Inflammatory macrophage treated with lipopolysaccharide for 4 hours (primary cell): ENCODE measurements at regions not wholly inside any gene's neighbourhood (a gene's known extent, or its start where the extent isn't known, plus 50 kb on each side); places are given as distances from the start of the nearest gene placed in this dataset.

Experiments
- DNase-seq: peaks from one replicate; pipeline ENCODE4 v3.0.0-alpha.2; 2020

DNA sequence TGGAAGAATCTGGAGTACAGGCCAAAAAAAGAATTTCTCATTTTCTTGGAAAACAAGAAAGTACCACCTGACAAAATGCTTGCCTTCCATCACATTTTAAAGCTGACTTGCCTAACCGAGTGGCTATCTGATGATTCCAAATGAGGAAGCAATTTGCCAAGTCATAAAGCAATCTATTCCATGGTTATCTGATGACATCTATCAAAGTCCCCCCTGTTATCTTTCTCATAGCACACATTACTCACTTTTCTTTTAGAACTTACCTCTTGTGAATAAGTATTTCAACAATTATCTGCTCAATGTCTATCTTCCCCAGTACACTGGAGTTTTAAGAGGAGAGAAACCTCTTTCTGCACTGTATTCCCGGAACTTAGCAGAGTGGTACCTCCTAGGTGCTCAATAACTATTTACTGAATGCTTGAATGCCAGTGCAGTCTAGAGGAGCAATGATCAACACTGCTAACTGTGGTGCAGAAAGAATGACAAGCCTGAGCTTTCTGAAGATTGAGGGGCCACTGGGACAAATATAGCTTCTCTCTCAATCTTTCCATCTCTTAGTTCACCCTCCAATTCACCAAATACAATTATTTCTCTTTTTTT is 186.3 kb upstream of the ATP11B start:
- no peak for DNase-seq

DNA sequence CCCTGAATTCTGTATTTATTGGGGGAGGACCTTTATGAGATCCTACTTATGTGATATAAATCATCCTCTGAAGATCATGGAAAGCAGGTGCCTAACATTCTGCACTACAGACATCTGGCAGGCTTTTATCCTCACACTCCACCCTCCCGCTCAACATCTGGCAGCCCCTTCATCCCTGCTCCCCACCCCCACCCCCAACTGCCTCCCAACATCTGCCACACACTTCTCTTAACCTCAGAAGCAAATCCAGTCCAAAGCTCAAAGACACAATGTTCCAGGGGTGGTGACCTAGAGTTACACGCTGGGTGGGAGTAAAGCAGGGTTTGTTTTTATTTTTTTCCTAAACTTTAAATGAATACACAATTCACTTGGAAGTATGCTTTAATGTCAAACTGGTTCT is 184.5 kb upstream of the ATP11B start:
- no peak for DNase-seq

DNA sequence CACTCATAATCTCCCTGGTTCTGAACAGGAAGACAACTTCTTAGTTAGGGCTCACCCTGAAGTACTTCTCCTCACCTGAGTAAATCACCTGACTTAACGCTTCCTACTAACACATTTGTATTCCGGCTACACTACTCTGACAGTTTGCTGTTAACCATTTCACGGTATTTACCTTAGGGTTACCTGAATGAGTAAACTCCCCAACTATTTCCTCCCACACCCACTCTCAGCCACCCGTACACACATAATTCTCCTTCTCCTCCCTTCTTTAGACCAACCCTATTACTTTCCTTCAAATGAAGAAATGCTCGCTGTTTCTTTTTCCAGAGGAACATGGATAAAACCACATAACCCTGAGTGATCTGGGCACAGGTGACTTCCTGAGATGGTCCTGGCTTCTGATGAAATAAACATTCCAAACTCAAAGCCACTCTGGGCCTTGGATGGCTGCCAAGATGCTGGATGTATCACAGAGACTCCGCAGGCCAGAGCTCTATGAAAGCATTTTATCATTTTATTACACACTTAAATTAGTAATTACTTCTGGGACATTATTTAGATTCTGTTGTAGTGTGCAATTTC is 183.6 kb upstream of the ATP11B start:
- DNase-seq, result no peak

DNA sequence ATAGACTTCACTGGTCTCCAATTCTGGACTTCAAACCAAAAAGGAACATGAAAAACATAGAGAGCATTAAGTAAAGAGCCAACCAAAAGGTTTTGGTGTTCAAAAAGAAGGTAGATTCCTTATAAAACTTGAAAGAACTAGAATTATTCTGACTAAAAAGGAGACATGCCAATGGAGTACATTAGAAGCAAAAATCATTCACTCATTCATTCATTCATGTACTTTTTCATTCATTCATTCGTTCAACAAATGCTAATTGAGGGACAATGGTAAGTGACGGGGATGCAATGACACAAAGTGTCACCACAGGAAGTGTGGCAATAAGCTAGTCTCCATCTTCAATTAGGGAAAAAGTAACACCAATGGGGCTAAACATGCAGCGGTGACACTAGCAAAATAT is 181.0 kb upstream of the ATP11B start:
- DNase-seq, result no peak

DNA sequence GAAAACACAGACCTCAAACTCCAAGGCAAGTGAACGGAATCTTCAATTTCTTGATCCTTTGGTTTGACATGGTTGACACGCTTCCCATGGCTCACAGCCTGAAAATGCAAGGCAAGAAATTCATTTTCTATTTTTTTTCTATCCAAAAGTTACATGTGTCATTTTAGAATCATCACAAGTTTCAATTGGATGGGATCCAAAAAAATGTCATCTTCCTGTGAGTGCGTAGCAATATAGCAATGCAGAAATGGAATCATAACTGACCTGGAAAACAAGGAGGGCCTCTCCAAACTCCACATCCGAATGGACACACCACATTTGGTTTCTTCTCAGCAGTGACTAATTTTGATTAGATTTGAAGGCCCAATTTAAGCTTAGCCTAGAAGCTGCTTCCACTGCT is 175.8 kb upstream of the ATP11B start:
- DNase-seq, result no peak

DNA sequence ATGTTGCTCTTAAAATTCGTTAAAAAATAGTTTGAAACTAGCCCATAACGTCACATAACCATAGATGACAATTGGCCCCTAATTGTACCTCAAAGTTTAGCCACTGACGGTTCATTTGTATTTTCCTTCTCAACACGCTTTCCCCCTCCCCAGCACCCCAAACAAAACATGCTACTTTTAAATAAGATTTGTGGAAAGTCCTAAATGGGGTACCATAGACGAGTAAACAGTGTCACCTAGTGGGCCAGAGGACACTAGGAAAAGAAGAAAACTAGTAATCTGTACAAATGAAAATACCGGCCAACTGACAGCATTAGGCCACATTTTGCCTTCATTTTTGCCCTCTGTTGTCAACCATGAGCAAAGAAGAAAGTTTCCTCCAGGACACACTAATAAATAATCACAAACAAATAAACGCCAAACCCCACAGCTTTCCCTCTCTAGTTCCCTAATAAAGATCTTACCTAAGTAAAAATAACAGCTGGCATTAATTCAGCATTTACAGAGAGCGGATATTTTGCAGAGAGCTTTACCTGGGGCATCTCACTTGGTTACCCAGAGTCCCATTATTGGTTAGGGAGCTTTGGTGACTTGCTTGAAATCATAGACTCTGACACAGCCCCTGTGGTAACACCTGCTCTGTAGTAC is 175.1 kb upstream of the ATP11B start:
- DNase-seq, result no peak

DNA sequence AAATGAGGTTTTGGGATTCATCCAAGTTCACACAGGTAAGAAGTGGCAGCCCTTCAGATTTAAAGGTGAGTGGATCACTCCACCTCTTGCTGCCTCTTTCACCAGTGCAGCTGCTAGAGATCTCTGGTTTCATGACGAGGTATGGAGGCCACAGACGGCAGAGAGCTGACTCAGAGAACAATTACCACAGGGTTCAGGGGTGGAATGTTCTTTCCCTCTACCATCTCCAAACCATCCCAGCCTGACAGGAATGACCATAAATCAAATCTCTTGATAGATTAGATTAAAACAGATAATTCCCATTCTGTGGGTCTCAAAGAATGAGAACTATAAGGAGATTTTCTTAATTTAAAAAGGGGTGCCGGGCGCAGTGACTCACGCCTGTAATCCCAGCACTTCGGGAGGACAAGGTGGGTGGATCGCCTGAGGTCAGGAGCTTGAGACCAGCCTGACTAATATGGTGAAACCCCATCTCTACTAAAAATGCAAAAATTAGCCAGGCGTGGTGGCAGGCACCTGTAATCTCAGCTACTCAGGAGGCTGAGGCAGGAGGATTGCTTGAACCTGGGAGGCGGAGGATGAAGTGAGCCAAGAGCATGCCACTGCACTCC is 174.2 kb upstream of the ATP11B start:
- DNase-seq, result no peak

DNA sequence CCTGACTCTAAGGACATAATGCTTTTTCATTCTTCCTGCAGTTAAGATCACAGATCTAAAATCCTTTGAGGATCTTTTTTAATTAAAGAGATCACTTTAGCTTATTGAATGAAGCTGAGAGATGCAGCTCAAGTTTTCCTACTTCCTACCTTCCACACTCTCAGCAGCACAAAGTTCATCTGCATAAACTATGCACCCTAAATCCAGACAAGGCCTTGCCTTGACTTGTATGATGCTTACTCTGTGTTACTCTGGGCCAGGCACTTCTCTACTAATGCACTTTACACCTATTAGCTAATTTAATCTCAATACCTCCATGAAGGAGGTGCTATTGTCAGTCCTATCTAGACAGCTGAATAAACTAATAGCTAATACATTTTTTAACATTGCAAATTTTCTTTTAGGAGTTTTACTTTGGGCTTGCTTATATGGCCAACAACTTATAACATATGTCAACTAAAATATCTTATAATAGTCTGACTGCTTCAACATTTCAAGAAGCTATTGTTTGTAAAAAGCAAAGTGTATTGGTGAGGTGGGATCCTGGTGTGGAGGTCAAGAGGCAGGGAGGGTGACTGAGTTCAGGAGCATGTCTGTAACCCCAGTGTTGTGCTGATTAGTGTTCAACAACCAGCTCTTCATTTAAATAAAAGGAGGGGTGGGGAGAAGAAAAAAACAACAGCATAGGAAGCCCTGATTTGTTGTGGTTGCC is 172.4 kb upstream of the ATP11B start:
- no peak for DNase-seq

DNA sequence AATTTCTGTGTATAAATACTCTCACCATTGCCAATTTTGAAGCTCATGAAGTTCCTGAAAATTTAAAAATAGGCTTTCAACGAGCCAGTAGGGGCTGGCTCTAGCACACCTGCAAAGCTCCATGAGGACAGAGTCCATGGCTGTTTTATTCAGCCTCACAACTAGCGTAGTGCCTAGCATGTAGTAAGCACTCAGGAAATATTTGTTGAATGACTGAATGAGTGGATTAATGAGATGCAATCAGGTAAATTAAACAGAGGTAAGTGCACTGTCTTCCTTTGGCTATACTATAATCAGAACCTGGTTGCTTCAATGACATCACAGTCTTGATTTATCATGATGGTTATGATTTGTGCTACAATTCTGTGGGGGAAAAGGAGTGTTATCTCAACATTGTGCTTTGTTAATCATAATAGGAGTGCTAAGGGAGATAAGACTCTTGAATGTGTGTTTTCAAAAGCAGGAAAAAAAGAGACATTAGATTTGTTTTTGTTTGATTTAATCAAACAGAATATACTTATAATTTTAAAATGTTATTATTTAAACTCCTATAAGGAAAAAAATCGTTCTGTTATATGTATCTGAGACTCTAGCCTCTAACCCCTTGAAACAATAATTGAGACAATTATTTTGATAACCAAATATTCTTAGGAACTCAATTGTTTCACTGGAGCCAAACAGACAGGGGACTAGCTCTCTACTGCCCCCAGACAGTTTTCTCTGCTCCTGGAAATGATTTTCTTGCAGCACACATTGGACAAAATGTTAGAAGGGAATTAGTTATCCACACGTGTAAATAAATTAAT is 171.7 kb upstream of the ATP11B start:
- DNase-seq, result no peak

DNA sequence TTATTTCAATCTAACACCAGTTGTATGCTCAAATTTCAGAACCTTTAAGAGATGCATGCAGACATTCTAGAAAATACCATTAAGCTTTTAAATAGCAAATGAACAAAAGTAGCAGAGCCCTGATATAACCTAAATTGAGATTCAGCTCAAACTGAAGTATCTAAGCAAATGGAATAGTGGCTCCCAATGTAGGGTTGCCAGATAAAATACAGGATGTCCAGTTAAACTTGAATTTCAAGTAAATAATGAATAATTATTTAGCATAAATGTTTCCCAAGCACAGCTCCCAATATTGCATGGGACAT is 171.1 kb upstream of the ATP11B start:
- no peak for DNase-seq

DNA sequence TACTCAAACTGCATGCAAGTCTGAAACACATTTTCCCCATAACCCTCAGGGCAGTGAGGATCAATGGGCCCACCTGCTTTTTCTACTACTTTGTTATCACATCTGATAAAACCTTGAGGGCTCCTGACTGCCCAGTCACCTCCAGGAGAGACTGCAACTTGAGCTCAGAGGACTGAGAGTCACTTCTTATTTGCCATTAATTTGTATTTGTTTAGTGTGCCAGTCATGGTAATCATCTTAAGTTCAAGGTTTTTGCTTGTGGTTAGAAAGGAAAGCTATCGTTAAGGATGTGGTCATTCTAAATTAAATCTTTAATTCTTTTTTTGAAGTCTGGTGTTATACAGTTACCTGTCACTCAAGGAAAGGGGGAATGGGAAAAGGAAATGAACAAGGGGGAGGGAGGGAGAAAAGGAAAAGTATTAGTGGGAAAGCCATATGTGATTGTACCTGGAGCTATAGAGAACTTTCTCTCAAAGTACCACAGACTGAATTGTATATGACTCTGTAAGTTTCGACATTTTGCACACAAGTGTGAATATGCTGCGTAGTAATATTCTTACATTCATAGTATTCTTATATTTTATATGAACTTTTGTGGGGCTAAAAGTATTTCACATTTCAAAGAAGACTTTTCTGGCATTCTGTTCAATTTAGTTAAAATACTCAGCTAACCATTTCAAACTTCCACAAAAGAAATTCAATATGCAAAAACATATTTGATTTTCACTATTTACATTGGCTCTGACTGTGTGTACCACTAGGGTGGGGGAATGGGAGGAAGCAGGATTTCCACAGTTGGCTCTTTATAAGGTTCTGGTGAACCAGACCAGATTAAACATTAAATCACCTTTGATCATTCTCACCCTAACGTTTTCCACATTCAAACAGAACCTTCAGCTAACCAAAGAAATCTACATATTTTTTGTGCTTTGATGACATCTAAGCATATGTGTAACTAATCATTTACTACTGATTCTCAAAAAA is 166.5 kb upstream of the ATP11B start:
- DNase-seq, result no peak

DNA sequence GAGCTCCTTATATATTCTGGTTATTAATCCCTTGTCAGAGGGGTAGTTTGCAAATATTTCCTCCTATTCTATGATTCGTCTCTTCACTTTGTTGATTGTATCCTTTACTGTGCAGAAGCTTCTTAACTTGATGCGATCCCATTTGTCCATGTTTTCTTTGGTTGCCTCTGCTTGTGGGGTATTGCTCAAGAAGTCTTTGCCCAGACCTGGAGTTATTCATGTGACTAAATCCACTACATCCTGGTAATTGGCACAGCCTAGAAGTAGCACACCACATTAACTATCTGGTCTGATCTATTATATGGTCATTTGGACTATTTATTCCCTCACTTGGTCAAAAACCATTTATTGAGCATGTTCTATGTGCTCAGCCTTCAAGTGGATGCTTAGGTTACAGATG is 164.8 kb upstream of the ATP11B start:
- no peak for DNase-seq

DNA sequence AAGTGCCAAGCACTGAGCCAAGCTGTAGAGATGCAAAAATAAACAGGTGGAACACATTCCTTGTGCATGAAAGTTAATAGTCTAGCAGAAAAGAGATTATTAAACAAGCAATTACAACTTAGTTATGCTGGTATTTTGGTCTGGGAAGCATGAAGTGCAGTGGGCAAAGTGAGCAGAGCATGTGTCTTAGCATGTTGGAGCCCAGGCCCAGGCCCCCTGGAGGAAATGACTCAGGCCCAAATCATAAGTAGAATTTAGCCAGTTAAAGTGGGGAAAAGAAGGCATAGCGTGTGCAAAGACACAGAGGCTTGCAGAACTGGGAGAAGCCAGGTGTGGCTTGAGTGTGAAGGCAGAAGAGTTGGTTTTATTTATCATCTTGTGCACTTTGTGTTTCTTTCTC is 163.8 kb upstream of the ATP11B start:
- DNase-seq, result no peak

DNA sequence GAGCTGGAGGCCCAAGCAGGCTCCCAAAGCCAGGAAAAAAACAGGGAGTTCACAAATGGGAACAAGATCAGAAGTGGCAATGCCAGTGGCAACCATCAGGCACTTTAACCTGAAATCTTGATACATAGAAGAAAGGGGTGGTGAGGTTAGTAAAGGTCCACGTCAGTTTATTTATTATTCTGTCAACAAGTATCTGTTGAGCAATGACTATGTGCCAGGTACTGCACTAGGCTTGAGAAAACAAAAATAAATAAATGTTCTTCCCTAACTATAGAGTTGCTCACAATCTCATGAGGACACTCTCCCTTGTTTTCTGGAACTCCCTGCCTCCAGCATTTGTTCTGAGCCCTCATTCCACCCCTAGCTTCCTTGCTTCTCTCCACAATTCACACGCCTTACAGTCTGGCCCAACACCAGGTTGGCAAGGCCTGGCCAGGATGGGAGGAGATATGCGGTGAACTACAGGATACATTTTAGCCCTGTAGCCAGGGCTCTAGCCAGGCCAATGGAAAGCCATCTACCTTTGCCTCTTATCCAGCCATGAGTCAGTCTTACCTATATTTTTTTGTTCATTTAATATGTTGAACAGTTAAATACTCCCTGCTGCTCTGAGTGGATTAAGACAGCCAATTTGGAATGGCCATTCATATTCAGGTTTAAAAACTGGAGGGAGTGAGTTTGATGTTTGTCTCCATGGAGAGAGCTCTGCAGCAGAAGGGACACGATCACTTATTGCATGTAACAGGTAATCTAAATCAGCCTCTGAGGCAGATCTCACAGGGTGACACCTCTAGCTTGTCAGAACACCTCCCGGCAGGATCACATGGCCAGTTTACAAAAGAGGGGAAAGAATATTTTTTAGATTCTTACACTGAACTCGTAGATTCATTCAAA is 161.9 kb upstream of the ATP11B start:
- no peak for DNase-seq

DNA sequence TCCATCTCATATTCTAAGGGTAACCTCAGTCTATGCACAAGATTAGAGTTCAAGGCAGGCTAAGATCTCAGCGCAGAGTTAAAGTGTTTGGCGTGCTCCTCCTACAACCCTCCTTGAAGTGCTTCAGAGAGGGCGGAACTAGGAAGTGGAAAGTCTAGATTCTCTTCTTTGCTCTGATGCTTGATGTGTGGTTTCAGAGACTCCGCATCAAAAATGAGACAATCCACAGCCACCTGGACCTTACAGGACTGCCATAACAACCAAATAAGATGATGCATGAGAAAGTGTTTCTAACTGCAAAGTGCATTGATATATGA is 161.3 kb upstream of the ATP11B start:
- no peak for DNase-seq

DNA sequence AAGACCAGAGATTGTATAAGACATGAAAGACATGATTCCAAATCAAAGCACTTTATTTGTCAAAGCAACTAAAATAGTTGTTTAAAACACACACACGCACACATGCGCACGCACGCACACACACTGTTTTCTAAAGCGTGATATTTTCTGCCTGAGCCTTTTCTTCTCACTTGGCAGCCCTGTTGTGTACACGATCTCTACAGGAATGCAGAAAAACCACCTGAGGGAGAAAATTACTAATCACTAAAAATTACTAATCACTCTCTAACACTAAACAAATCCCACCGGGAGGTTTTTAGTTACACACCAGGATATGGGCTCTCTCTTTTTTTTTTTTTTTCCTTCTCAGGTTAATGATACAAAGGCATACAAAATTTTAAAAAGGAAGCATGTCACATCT is 160.1 kb upstream of the ATP11B start:
- DNase-seq, result no peak

DNA sequence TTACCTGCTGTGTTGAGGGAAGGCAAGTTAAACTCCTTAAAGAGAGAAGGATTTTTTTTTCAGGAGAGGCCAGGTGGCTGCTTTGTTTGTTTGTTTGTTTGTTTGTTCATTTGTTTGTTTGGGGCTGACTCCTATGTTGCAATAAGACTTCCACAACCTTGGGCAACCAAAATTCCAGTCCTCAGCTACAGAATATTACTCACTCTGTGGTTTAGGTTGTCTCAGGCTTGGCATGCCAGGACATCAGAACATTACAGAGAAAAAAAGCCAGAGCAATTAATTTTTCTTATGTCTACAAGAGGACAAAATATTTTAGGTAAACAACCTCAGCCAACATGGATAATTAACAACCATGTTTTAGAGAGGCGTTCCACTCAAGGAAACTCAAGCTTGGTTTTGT is 156.7 kb upstream of the ATP11B start:
- DNase-seq, result no peak

DNA sequence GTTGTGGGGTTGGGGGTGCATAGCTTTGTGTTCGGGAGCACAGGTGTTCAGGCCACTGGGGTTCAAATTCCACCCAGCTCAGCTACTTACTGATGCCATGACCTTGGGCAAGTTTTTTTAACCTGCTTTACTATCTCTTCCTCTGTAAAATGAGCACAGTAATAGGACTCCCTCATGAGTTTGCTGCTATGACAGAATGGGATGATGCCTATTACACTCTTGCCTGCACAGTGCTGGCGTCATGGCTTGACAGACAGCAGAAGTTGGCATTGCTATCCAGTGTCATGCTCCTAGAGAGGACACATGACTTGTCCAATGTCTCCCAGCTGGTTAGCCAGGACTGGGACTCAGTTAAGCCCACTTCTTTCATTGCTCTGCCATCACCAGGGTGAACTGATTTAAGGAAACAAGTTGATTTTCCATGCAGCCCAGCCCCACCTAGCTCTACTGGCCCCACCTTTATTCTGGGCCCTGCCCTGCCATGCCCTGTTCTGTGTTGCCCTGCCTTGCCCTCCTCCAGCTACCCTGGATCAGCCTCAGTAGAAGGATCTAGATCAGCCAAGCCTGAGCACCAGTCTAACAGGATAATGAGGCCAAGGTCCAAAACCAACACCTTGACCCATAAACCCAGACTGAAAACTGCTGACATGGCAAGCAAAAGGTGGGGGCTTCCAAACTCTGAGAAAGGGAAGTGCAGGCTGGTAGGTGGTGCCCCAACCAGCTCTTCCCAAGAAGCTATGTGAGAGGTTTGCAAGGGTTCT is 155.8 kb upstream of the ATP11B start:
- no peak for DNase-seq

DNA sequence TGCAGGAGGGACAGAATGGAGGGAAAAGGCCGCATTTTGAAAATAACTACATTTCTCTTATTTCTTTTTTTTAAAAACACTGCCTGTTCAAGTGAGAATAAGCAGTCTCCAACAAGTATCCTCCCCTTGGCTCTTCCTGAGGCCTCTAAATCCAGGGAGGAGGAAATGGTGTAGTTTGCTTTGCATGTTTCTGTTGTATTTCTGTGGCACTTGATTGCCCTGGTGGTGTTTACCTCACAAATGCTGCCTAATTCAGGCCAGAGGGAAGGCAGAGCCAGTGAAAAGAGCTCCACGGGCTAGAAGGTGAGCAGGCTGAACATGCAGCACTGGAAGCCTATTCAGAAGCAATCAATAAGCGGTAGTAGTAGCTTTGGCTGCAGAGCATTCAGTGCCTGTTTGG is 149.3 kb upstream of the ATP11B start:
- DNase-seq, result no peak

DNA sequence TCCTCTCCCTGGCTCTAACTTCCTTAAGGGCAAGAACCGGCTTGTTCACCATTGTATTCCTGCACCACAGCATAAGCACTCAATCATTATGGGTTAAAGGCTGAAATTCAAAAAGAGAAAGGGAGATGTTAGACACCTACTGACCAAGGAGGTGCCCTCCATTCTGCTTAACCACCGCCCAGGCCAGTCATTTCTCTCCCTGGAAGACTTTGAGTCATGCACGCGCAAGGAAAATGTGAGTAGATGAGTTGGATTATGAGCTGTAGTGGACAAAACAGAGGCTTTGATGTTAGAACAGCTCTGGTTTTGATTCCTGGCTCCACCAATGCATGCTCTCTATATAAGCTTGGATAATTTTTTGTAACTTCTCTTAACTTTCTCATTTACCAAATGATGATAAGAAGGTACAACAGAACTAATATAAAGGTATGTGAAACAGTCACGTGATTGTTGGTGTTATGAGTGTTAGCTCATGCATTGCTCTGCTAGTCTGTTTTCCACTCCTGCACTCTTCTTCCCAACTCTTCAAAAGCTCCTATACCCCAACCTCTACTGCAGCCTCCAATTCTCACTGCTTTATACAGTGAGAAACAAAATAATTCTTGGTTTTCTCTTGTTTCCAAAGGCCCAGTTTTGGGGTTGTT is 148.4 kb upstream of the ATP11B start:
- DNase-seq, result no peak
